Activated naive CD4-positive, alpha-beta T cell treated with anti-CD3 and anti-CD28 coated beads for 36 hours (primary cell): ENCODE measurements at regions not wholly inside any gene's neighbourhood (a gene's known extent, or its start where the extent isn't known, plus 50 kb on each side); places are given as distances from the start of the nearest gene placed in this dataset.
"Not testable (repeated sequence)": the region's sequence is repeated elsewhere in the genome, so short reads cannot be mapped to it uniquely, and the experiment has no call there.

Experiments used
- CTCF ChIA-PET: fragments of 350-600 bp; sonication (Branson Sonifier 250); formaldehyde crosslinking; loops from one replicate; lab custom pipeline; 2021; ENCODE audit warnings: antibody characterized with exemption; lab: Charles Lee
- DNase-seq: peaks from one replicate; pipeline ENCODE4 v3.0.0-alpha.2; 2020
- H3K27ac Mint-ChIP-seq: one replicate; pipeline ENCODE4 v1.8.0; 2021; ENCODE audit warnings: mild to moderate bottlenecking, mixed read lengths
- H3K27me3 Mint-ChIP-seq: one replicate; pipeline ENCODE4 v1.8.0; 2021; ENCODE audit warnings: low read depth, mixed read lengths
- H3K36me3 Mint-ChIP-seq: one replicate; pipeline ENCODE4 v1.8.0; 2021; ENCODE audit warnings: low read depth, mixed read lengths
- H3K4me1 Mint-ChIP-seq: one replicate; pipeline ENCODE4 v1.8.0; 2021; ENCODE audit warnings: low read depth, mixed read lengths
- H3K4me3 Mint-ChIP-seq: one replicate; pipeline ENCODE4 v1.8.0; 2021; ENCODE audit warnings: mild to moderate bottlenecking, moderate library complexity, mixed read lengths
- H3K9me3 Mint-ChIP-seq: one replicate; pipeline ENCODE4 v1.8.0; 2021; ENCODE audit warnings: mixed read lengths
- intact Hi-C: fragments of 100-400 bp; cut with micrococcal nuclease; formaldehyde crosslinking; loops from one replicate; pipeline ENCODE4 v1.15.1; 2023

DNA sequence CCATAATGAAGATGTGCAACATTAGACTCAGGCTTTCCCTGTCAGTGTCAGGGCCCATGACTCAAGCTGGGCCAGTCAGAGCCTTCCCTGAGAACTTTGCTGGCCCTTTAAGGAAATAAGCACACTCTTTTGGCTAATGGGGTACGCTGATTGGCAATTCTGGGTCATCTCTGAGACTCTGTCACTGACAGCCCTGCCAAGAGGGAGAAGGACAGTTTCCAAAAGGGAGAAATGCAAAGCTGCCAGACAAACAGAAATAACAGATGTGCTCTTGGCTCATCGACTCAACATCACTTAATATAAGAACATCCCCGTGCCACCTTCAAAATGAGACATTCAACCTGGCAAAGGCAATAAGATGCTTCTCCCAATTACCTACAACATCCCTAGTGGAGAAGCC, 491.9 kb upstream of the PROK2 start:
- intact Hi-C loops: no loop called here
- Mint-ChIP-seq H3K9me3 (no peaks in the 10 kb centered on the region), H3K36me3 (no peaks in the 10 kb centered on the region), H3K4me3 (no peak overlapping the region), H3K27ac (no peak overlapping the region), H3K27me3 (no peaks in the 10 kb centered on the region), H3K4me1 (peaks cover 16% of the 10 kb centered on the region)
- no peak for DNase-seq
- CTCF ChIA-PET: no interaction called here

DNA sequence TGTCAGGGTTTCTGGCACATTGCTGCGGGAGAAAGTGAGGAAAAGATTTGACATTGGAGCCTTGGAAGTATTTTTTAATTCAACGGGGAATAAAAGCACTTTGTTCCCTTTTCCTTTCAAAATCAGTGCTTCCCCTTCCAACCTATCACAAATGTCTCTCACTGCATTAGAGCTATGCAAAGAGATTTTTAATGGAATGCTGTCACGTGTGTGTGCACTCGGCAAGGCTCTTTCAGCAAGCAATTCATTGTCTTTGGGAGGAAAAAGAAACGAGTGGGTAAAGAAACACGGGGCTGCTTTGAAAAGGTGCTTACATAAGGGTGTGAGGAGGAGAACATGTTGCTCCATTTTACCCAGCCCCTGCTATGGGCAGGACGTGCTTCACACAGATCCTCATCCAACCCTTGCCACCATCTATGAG, 490.4 kb upstream of the PROK2 start:
- Mint-ChIP-seq H3K27me3 (no peaks in the 10 kb centered on the region), H3K9me3 (no peaks in the 10 kb centered on the region), H3K4me3 (no peak overlapping the region), H3K36me3 (no peaks in the 10 kb centered on the region), H3K4me1 (peaks cover 26% of the 10 kb centered on the region), H3K27ac (no peak overlapping the region)
- DNase-seq: no peak
- intact Hi-C loops: no loop called here
- CTCF ChIA-PET: interaction anchor here (0.6 kb wide), 1 partner anchor 93 kb away, joined by 3 read pairs; no protein-coding TSS in a partner anchor

DNA sequence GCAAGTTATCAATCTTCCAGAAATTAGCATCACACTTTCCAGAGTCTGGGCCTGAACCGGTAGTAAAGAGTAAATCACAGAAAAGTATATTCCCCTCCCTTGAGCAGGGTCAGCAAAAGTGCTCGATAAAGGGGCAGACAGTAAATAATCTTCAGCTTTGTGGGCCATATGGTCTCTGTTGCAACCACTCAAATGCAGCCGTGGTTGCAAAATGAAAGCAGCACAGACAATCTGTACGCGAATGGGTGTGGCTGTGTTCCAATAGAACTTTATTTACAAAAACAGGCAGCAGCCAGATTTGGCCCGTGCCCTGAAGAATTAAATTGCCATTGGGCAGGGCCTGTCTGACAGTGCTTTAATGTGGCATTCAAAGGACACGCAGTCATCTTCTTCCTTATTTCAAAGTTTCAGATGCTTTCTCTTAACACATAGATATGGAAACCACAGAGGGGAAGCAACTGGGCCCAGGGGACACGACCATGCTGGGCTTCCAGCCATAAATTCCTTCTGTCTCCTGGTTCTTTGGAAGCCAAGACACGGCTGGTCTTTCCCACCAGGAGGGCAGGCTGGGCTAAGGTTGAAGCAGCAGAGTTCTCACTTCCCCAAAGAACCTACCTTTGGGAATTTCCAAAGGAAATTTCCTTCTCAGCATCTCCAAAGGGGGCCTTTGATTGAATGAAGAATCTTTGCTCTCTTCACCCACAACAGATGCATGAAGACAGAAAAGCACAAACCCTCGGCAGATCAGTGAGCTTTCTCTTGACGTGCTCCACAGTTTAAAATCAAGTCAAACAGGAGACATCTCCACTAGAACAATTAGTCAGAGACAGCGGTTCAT, 489.8 kb upstream of the PROK2 start:
- intact Hi-C loops: no loop called here
- H3K27me3 Mint-ChIP-seq: no peaks in the 10 kb centered on the region
- no peaks in the 10 kb centered on the region for H3K36me3 Mint-ChIP-seq
- no peak overlapping the region for H3K4me3 Mint-ChIP-seq
- no peaks in the 10 kb centered on the region for H3K9me3 Mint-ChIP-seq
- no peak for DNase-seq
- peaks cover 32% of the 10 kb centered on the region for H3K4me1 Mint-ChIP-seq
- CTCF ChIA-PET: interaction anchor here (0.6 kb wide), 1 partner anchor 93 kb away, joined by 3 read pairs; no protein-coding TSS in a partner anchor
- H3K27ac Mint-ChIP-seq: no peak overlapping the region

DNA sequence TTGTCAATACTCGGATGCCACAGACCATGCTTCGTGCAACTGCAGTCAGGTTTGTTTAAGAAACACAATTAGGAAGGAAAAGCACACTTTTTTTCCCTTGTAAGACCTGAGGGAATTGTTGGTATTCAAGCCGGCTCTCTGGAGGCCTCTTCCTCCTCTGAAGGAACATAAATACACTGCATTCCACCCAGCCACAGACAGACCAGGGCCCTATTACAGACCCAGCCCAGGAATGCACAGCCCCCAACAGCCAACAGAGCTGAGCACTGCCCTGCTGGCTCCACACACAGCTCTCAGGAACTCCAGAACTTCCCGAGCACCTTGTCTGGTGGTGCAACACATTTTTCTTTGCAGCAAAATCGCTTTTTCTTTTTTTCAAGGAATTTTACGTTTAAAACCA, 488.7 kb upstream of the PROK2 start:
- CTCF ChIA-PET: no interaction called here
- H3K4me1 Mint-ChIP-seq: peaks cover 39% of the 10 kb centered on the region
- H3K36me3 Mint-ChIP-seq: no peaks in the 10 kb centered on the region
- no peaks in the 10 kb centered on the region for H3K9me3 Mint-ChIP-seq
- H3K27ac Mint-ChIP-seq: no peak overlapping the region
- H3K27me3 Mint-ChIP-seq: no peaks in the 10 kb centered on the region
- no peak for DNase-seq
- intact Hi-C loops: no loop called here
- no peak overlapping the region for H3K4me3 Mint-ChIP-seq

DNA sequence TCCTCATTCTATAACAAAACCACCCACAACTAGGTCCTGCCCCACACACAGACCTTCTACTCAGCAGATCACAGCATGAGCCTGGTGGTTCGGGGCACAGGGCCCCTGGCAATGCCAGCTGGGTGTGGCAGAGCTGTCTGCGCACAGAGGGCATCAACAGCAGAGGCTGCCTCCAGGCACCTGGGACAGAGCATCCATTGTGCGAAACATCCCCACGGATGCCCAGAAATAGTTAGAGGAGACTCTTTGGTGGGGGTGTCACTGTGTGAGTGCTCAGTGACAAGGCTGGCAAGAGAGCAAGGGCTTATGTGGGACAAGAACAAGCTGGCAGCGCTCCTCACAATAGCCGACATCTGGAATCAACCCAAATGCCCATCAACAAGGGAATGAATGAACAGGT, 487.4 kb upstream of the PROK2 start:
- Mint-ChIP-seq H3K36me3 (no peaks in the 10 kb centered on the region), H3K27ac (no peak overlapping the region), H3K9me3 (no peaks in the 10 kb centered on the region), H3K4me3 (no peak overlapping the region), H3K4me1 (peaks cover 45% of the 10 kb centered on the region), H3K27me3 (no peaks in the 10 kb centered on the region)
- intact Hi-C loops: no loop called here
- DNase-seq: no peak
- CTCF ChIA-PET: no interaction called here

DNA sequence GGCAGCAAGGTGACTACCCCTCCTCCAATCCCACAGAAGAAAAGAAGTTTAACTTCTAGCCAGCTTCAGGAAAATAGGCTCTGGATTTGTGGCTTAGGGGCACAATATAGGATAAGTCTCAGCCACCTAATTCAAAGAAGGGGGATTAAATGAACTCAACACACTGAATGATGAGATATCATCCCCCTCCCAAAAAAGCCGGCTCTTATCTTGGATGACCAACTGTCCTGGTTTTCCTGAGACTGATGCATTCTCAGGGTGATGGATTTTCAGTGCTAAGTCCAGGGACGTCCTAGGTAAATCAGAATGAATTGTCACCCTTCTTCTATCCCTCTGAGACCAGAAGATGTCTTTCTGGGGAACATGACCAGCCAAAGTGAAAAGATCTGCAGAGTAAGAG, 487.0 kb upstream of the PROK2 start:
- H3K27me3 Mint-ChIP-seq: no peaks in the 10 kb centered on the region
- no peak overlapping the region for H3K4me3 Mint-ChIP-seq
- peaks cover 49% of the 10 kb centered on the region for H3K4me1 Mint-ChIP-seq
- no peak overlapping the region for H3K27ac Mint-ChIP-seq
- peaks cover 2% of the 10 kb centered on the region for H3K9me3 Mint-ChIP-seq
- DNase-seq: no peak
- intact Hi-C loops: no loop called here
- H3K36me3 Mint-ChIP-seq: no peaks in the 10 kb centered on the region
- CTCF ChIA-PET: no interaction called here

DNA sequence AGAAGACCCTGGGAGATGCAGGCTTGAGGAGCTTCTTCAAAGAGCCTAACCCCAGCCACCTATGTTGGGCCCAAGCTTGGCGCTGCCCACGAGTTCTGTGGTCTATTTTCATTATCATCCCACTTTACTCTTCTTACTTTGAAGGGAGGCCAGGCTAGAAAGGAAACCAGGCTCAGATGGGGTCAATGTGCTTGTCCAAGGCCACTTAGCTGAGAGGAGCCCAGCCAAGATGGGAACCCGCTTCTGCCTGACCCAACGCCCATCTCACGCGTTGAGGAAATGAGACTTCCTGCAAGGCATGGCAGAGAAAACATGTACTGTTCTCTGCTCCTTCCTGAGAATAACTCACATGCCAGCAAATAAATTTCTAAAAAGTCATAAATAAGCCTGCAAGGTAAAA, 486.3 kb upstream of the PROK2 start:
- no peak for DNase-seq
- Mint-ChIP-seq H3K27ac (no peak overlapping the region), H3K27me3 (no peaks in the 10 kb centered on the region), H3K4me1 (peaks cover 57% of the 10 kb centered on the region), H3K36me3 (no peaks in the 10 kb centered on the region), H3K9me3 (peaks cover 5% of the 10 kb centered on the region), H3K4me3 (no peak overlapping the region)
- CTCF ChIA-PET: interaction anchor here (1.5 kb wide), 1 partner anchor 14 kb away, joined by 4 read pairs; no protein-coding TSS in a partner anchor
- intact Hi-C loops: no loop called here

DNA sequence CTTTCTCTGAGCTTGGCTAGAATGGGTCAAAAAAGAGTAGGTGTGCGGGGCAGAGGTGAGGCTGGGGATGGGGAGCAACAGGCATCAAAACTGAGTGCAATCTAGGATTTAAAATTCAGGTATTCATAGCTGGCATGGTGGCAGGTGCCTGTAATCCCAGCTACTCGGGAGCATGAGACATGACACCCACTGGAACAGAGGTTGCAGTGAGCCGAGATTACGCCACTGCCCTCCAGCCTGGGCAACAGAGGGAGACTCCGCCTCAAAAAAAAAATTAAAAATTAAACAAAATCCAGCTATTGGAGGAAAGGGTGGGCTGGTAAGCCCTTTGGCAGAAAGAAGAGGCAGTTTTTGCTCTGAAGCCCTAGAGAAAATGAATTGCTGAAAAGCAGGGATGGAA, 485.8 kb upstream of the PROK2 start:
- no peaks in the 10 kb centered on the region for H3K27me3 Mint-ChIP-seq
- H3K36me3 Mint-ChIP-seq: no peaks in the 10 kb centered on the region
- CTCF ChIA-PET: interaction anchor here (1.5 kb wide), 1 partner anchor 15 kb away, joined by 4 read pairs; no protein-coding TSS in a partner anchor
- H3K4me3 Mint-ChIP-seq: no peak overlapping the region
- intact Hi-C loops: loop anchor here (1.0 kb wide), 1 partner anchor 10 kb away; no protein-coding TSS in a partner anchor
- H3K9me3 Mint-ChIP-seq: peaks cover 5% of the 10 kb centered on the region
- H3K27ac Mint-ChIP-seq: no peak overlapping the region
- DNase-seq: no peak
- peaks cover 61% of the 10 kb centered on the region for H3K4me1 Mint-ChIP-seq

DNA sequence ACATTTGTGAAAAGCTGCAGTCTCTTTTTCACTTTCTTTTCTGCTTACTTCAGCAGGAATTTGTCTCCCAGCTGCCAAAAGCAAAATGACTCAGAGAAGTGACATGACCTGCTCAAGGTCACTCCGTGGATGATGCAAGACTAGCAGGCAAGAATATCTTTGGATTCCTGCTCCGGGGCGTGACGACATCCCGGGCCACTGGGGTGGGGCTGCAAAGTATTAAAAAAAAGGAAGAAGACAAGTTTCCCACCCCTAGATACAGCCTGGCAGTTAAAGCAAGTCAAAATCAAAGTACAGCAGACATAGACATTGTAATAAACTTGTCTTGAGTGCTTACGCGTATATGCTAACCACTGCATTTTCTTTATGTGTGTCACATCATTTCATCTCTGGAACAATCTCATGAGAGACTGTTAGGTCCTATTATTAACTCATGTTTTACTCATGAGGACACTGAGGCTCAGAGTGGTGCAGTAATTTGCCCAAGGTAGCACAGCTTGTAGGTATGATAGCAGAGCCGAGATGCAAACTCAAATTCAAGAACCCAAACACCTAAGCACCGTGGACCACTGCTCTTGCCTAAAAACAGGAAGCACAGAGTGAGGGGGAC, 485.2 kb upstream of the PROK2 start:
- H3K27ac Mint-ChIP-seq: peak overlapping the region; percentile 27
- H3K4me1 Mint-ChIP-seq: peaks cover 65% of the 10 kb centered on the region
- H3K9me3 Mint-ChIP-seq: peaks cover 5% of the 10 kb centered on the region
- no peaks in the 10 kb centered on the region for H3K27me3 Mint-ChIP-seq
- intact Hi-C loops: loop anchor here (1.0 kb wide), 1 partner anchor 10 kb away; no protein-coding TSS in a partner anchor
- peak; percentile 50 for DNase-seq
- H3K4me3 Mint-ChIP-seq: no peak overlapping the region
- CTCF ChIA-PET: interaction anchor here (0.7 to 1.5 kb wide), 3 partner anchors 10 to 67 kb away, joined by 3 to 4 read pairs (median 3); no protein-coding TSS in a partner anchor
- no peaks in the 10 kb centered on the region for H3K36me3 Mint-ChIP-seq

DNA sequence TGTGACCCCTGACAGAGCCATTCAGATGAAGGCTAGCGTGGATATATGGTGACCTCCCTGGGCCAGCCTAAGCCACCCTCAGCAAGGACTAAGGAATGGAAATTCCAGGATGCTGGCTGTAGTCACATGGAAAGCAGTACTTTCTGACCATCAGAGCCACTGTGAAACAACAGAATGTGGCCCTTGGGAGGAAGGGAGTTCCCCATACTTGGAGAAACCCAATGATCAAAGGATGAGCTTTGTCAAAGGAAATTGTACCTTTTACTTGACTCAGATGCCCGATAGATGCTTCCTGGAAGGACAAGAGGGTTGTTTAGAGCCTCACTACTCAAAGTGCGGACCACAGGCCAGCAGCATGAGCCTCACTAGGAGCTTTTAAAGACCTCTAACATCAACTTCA, 484.5 kb upstream of the PROK2 start:
- Mint-ChIP-seq H3K9me3 (peaks cover 5% of the 10 kb centered on the region), H3K4me1 (peaks cover 58% of the 10 kb centered on the region), H3K27me3 (no peaks in the 10 kb centered on the region), H3K36me3 (no peaks in the 10 kb centered on the region), H3K27ac (peak overlapping the region; percentile 7), H3K4me3 (no peak overlapping the region)
- intact Hi-C loops: no loop called here
- CTCF ChIA-PET: interaction anchor here (1.1 kb wide), 1 partner anchor 9 kb away, joined by 3 read pairs; no protein-coding TSS in a partner anchor
- no peak for DNase-seq

DNA sequence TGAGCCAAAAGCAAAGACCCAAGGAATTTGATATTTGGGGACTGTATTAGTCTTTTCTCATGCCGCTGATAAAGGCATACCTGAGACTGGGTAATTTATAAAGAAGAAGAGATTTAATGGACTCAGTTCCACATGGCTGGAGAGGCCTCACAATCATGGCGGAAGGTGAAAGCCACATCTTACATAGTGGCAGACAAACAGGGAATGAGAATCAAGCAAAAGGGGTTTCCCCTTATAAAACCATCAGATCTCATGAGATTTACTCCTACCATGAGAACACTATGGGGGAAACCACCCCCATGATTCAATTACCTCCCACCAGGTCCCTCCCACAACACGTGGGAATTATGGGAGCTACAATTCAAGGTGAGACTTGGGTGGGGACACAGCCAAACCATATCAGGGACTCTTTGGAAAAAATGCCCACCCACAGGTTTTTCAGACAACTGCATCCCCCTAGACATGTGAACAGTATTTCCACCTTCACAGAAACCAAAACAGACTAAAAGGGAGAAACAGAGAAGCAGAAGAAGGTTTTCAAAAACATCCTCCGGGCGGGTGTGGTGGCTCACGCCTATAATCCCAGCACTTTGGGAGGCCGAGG, 482.1 kb upstream of the PROK2 start:
- H3K27me3 Mint-ChIP-seq, H3K9me3 Mint-ChIP-seq, H3K4me3 Mint-ChIP-seq, intact Hi-C loops, DNase-seq, H3K36me3 Mint-ChIP-seq, H3K27ac Mint-ChIP-seq: not testable (repeated sequence)
- H3K4me1 Mint-ChIP-seq: peaks cover 50% of the 10 kb centered on the region
- CTCF ChIA-PET: interaction anchor here (0.6 kb wide), 1 partner anchor 556 kb away, joined by 6 read pairs; no protein-coding TSS in a partner anchor

DNA sequence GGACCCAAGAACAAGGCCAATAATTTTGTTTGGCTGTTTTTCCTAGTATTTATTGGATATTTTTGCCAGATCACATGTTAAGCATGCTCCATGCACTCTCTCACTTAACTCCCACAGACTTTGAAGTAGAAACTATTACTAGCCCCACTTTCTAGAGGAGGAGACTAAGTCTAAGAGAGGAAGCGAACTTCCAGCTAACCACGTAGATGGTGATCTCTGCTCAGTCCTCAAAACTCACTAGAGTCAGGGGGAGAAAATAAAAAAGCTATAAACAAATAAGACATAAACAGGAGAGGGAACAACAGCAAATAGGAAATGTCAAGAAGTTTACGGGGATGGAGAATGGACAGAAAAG, 481.0 kb upstream of the PROK2 start:
- CTCF ChIA-PET: no interaction called here
- no peak for DNase-seq
- H3K4me1 Mint-ChIP-seq: peaks cover 51% of the 10 kb centered on the region
- intact Hi-C loops: no loop called here
- H3K36me3 Mint-ChIP-seq: no peaks in the 10 kb centered on the region
- H3K27ac Mint-ChIP-seq: no peak overlapping the region
- peaks cover 5% of the 10 kb centered on the region for H3K9me3 Mint-ChIP-seq
- H3K27me3 Mint-ChIP-seq: no peaks in the 10 kb centered on the region
- no peak overlapping the region for H3K4me3 Mint-ChIP-seq
